ENCODE measurements at regions not wholly inside any gene's neighbourhood (a gene's known extent, or its start where the extent isn't known, plus 50 kb on each side); places are given as distances from the start of the nearest gene placed in this dataset.
"Not testable (repeated sequence)": the region's sequence is repeated elsewhere in the genome, so short reads cannot be mapped to it uniquely, and the experiment has no call there.

DNA sequence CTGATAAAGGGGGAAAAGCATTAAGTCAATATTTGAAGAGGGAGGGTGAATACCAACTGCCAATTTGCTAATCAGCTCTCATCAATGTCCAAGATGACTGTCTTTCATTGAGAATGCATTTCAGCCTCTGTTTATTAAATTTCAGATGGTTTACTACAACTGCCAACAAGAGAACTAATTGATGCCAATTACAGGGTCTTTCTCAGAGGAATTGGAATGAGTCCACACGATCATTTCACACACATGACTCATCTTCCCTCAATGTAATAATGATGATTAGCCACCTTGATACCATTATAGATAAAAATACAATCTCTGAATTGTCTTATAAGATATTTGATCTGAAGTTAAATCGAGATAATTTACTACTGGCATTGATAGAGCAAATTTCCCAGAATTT, 1274.4 kb downstream of the ROBO2 start:
- DNase-seq (ENCODE audit: low spot score): no peak

DNA sequence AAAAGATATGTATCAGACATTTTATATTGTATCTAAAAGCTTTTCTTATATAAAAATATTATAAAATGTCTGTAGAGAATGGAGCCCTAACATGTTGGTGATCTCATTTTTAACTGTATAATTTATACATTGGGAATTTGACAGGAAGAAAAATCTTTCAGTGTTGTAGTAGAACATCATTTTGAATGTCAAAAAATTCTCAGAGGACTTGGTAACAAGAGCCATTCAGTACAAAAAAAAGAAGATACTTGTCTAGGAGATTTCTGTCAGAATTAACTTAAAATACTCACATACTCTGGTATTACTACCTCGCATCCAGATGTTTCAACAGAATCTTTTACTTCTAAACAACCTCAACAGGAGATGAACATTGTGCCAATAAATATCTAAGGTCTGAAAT, 1277.9 kb downstream of the ROBO2 start:
- DNase-seq (ENCODE audit: low spot score): no peak

DNA sequence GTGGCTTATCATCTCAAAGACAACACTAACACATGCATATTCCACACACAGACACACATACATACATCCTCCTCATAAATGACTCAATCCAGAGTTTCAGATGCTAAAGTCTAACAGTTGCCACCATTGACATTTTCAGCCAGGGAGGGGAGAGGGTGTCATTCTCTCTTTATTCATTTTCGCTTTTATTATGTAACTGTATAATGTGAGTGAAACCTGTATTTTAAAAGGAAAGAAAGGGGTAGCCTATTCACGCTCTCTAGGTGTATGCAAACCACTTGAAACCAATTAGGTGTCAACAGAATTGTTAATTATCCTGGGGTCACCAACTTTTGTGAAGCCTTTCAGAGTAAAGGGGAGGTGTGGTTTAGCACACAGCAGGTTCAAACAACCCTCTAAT, 1282.9 kb downstream of the ROBO2 start:
- no peak for DNase-seq (ENCODE audit: low spot score)

DNA sequence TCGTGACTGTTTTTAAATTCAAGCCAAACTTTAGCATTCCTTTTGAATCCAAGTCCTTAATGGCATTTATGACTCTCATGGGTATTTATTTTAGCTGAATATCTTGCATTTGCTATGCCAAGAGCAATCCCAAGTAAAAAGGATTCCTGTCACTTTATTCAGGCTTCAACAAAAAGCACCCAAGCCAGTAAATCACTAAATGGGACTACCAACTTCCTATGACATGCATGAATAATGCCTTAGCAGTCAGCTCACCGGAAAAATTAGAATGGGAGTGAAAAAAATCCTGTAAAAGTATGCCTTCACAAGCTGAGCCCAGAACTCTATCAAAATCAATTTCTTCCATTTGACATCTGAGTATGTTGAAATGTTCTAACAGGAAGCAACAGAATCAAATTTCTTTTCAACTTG, 1297.9 kb downstream of the ROBO2 start:
- DNase-seq (ENCODE audit: low spot score): no peak

DNA sequence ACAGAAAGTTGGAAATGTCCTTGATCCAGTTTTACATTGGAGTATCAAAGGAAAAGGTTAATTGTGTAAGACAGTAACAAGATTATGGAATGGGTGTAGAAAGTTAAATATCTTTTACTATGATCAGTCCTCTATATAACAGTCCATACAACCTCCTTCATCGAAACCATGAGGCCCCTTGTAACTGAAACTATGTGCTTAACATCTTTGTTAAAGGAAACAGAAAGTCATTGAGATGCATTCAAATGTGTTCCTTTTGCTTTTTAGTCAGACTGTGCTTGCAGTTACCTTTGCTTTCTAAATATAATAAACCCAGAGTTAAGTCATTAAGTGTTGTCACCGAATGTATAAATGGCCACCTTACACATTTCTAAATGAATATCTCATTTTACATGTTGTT, 1298.5 kb downstream of the ROBO2 start:
- no peak for DNase-seq (ENCODE audit: low spot score)

DNA sequence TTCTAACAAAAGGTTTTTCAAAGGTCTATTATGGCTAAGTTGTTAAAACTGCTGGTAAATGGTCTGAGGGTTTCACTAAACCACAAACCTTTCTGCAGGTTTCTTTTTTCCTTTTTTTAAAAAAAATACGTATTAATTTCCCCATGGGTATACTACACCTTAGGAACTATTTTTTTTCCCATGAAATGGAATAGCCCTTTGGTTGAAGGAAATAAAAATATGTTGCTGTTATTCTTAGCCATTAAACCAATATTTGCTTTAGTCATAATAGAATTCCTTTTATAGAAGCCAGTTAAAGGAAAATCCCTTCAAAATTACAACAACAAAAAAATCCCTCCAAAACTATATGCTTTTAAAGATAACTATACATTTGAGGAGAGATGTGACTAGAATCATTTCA, 1303.3 kb downstream of the ROBO2 start:
- DNase-seq (ENCODE audit: low spot score): no peak

DNA sequence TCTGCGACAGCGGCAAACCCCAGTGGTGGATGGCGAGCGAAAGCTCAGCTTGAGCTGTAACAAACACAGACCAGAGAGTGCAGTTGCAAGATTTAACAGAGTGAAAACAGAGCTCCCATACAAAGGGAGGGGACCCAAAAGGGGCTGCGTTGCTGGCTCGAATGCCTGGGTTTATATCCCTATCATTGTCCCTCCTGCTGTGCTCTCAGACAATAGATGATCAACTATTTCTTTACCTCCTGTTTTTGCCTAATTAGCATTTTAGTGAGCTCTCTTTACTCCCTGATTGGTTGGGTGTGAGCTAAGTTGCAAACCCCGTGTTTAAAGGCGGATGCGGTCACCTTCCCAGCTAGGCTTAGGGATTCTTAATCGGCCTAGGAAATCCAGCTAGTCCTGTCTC, 1304.4 kb downstream of the ROBO2 start:
- not testable (repeated sequence) for DNase-seq (ENCODE audit: low spot score)

DNA sequence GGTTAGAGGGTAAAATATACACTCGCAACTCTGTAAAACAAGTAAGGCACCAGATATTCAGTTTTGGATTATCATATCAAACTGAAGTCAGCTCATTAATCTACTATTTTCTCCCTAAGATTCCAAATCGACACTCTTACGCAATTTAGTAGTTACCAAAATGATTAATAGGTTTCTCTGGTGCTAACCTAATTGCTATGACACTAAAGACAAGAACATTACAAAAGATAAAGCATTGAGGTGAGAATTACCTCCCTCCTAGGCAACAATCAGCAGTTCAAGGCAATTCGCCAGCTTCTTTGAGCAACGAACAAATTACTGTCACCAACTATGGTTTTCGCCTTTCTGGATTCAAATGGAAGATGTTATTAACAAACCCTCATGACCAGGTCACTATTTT, 1305.0 kb downstream of the ROBO2 start:
- DNase-seq (ENCODE audit: low spot score): no peak

DNA sequence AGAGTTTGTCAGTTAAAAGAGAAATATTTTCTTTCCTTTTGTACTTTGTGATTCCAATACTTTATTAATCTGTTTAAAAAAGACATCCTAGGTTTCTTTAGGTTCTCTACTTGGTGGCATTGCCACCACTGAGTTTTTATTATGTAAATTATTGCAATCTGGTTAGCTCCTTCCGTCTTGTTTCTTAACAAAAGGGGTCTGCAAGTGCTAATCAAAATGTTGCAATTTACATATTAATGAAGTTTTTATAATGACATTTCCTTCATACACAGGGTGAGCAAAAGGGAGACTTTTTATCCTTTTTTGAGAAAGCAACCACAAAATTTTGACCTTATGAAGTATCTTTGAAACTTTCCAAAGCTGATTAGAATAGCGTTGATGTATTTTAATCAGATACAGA, 1307.3 kb downstream of the ROBO2 start:
- DNase-seq (ENCODE audit: low spot score): no peak

DNA sequence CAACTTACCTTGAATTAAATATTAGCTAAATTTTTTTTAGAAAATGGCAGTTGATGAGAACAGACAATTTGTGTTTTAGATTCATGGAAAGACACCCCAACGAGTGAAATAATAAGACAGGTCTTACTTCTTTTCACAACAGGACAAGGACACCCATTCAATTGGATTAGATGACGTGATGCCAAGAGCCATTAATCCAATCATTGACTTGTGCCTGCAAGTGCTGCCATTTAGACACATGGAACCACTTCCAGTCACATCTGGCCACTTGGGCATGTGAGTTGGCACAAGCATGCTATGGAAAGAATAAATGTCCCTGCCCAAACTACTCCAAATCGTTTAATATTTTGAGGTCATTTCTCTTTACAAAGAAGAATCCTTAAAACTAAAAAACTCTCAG, 1308.8 kb downstream of the ROBO2 start:
- DNase-seq (ENCODE audit: low spot score): no peak

DNA sequence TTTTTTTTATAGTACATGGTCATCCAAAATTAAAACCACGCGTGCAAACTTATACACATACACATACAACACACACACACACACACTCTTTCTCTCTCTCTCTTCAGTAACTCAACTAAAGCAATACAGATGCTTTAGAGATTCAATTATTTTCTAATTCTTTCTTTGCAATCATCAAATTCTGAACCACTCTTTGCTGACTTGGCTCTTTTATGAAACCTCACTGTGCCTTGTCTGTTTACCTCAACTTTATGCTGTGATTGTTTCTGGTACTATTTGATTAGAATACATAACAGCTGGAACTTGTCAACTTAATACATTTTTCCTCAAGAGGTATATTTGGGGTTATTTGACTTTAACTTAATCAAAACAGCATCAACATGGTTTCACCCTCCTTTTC, 1309.7 kb downstream of the ROBO2 start:
- DNase-seq (ENCODE audit: low spot score): no peak

DNA sequence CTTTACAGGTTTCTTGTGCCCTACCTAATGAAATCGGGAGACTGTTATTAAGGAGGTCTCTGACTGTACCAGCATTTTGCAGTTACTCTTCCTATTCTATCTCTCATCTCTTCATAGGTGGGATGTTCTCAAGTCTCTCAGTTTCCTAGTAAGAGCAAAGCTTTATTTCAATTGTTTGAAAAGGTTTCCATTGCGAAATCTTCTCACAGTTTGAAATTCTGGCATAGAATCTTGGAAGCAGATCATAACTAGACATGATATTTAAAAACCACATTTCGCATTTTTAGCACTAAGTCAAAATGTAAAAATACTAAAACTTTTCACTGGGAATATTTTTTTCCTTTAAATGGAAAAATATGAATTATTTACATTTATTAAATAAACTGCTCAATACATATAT, 1311.4 kb downstream of the ROBO2 start:
- DNase-seq (ENCODE audit: low spot score): no peak

DNA sequence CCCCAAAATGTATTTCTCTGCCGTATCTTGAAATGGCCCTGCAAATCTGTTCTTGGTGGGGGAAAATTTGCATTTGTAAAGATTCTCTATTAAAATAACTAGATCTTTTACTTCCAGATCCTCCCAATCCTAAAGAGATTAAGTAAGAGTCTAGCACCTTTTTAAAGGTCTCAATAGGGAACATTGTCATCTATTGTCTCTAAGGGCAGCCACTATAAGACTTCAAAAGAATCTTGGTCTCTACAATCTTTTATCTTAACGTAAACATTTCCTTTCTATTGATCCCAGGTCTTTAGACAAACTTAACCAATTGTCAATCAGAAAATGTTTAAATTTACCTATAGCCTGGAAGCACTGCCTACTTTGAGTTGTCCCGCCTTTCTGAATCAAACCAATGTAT, 1313.3 kb downstream of the ROBO2 start:
- DNase-seq (ENCODE audit: low spot score): no peak

DNA sequence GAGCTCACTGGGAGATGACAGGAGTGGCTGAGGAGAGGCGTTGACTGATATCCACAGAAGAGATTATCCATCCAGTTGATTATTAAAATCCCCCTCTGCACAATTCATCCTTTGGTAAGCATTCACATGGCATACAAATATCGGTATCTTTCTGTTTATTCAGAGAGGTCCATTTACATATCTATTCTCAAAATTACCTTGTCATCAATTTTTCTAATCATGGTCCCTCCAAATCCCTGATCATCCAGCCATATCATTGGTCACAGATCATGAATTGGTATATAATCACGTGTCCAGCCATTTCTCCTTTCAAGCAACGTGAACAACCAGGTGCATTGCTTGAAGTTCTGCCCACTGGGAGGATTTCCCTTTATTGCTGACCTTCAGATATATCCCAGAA, 1321.0 kb downstream of the ROBO2 start:
- DNase-seq (ENCODE audit: low spot score): no peak

DNA sequence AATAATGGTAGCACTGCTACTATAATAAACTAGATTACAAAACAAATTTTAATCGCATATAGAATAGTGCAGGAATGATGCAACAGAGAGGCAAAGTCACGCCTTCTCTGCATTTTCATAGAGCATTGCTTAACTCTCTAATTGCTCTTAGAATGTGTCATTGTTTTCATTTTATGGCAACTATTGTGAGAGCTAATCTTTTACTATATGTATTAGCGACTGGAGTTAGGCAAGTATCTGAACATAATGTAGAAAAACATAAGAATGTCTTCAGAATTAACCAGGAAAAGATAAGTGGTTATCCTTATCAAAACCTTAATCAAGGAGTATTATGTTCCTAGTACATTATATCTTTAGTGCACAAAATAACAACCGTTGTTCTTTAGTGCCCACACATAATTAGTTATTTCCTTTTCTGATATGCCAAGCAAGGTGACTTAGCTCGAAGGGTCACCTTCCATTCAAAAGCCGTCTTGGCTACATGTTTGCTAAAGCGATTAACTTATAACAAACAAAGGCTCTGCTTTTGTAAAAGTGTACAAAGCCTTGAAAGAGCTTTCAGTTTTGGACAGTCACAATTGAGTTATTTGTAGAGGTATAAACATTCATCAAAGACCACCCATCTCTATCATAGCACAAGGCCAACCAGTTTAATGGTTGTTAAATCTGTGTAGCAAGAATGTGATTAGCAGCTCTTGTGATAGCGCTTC, 1328.9 kb downstream of the ROBO2 start:
- no peak for DNase-seq (ENCODE audit: low spot score)

DNA sequence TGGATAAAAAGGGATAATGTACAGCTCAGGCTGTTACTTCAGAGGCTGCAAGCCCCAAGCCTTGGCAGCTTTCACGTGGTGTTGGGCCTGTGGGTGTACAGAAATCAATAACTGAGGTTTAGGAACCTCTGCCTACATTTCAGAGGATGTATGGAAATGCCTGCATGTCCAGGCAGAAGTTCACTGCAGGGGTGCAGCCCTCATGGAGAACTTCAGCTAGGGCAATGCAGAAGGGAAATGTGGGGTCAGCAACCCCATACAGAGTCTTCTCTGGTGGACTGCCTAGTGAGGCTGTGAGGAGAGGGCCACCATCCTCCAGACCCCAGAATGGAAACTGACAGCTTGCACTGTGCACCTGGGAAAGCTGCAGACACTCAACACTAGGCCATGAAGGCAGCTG, 1350.3 kb downstream of the ROBO2 start:
- no peak for DNase-seq (ENCODE audit: low spot score)

DNA sequence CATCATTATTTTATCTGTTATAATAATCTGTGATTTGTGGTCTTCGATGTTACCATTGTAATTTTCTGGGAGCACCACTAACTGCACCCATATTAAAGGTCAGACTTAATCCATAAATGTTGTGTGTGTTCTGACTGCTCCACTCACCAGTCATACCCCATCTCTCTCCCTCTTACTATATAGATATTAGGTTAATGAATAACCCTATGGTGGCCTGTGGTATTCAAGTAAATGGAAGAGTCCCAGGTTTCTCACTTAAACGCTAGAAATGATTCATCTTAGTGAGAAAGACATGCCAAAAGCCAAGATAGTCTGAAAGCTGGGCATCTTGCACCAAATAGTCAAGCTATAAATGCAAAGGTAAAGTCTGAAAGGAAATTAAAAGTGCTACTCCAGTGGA, 1358.5 kb downstream of the ROBO2 start:
- no peak for DNase-seq (ENCODE audit: low spot score)

DNA sequence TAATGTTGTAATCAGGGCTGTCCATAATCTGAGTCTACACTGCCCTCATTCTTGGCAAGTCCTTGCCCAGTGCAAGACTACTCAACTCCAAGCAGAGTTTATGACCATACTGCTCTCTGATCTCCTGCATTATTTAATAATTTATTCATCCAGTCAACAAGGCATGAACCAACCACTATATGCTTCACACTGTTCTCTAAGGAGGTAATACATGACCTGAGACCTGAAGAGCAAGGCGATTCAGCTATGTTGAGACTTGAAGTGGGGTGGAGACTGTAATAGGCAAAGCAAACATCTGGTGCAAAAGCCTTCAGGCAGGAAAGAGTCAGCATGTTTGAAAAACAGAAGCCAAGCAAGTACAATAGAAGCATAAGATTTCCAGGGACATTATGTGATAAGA, 1362.8 kb downstream of the ROBO2 start:
- no peak for DNase-seq (ENCODE audit: low spot score)

DNA sequence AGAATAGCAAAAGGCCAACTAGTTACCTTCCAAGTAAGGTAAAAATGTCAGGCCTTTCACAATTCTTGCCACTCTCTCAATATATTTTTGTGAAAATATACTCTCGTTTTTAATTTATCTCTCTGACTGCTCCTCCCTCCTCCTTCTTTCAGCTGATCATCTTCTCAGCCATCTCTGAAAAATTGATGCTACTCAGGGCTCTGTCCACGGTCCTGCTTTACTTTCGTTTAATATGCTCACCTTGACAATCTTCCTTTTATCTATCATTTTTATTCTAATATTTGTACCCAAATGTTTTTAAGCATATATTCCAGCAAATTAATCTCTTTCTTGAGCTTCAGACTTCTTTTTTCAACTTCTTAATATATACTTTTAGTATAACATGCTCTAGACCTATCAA, 1362.1 kb downstream of the ROBO1 start:
- DNase-seq (ENCODE audit: low spot score): no peak

DNA sequence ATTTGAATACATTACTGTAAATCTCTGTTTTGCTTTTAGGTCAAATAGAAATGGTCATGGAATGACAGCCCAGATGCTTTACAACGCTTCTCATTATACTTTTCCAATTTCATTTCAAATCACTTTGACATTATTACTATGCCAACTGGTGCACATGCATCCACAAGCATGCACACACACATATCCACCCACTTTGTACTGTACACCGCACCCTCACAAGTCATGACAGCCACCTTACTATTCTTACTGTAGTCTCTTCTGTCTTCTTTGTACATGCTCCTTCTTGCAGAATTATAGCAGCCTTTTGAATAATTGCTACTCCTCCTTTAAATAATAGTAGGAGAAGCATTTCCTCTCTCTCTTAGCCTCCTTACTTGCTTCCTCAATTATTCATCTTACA, 1361.4 kb downstream of the ROBO1 start:
- no peak for DNase-seq (ENCODE audit: low spot score)

DNA sequence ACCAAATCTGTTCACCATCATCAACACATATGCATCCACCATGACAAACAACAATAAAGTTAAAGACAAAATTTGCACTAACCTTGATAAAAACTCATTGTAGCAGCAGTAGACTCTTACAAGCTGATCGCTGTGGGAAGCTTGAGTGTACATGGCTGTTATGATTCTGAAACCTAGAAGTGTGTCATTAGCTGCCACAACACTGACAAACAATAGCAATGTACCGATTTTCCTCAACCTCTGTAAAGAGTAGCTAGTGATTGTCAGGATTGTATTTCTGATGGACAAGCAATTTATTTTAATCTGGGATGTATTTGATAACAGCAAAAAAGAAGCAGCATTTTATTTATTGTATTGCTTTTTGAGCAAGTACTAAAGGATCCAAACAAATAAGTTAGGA, 1357.7 kb downstream of the ROBO1 start:
- DNase-seq (ENCODE audit: low spot score): no peak

DNA sequence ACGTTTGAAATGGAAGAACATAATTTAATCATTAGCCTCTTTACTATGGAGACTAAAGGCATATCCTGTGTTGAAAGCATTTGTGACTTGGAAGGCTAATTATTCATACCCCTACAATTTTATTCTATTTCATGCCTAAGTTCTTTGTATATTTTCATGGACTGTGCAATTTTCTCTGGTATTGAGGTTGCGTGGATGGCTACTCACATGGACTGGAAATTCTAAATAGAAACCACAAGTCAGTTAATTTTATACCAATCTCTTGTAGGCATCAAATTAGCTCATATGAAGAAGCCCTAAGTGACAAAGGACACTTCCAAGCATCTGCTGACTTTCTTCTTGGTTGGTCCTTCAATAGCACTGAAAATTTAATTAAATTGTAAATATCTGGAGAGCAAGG, 1353.5 kb downstream of the ROBO1 start:
- DNase-seq (ENCODE audit: low spot score): no peak

DNA sequence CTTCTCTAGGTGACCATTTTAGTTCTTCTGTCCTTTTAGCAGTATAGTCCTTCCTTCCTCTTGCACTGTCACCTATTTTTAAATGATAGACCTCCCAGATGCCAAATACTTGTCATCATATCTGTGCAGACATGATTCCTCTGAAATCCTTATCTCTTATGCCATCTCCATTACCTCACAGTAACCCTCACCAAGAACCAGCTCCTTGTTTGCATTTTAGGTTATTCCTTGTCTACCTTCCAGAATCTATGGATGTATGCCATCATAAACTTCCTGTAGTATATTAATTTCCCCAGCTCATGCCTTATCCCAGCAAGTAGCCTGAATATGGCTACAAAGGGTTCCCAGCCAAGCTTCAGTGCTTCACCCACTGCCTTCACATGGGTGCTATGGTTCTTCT, 1347.2 kb downstream of the ROBO1 start:
- DNase-seq (ENCODE audit: low spot score): no peak

DNA sequence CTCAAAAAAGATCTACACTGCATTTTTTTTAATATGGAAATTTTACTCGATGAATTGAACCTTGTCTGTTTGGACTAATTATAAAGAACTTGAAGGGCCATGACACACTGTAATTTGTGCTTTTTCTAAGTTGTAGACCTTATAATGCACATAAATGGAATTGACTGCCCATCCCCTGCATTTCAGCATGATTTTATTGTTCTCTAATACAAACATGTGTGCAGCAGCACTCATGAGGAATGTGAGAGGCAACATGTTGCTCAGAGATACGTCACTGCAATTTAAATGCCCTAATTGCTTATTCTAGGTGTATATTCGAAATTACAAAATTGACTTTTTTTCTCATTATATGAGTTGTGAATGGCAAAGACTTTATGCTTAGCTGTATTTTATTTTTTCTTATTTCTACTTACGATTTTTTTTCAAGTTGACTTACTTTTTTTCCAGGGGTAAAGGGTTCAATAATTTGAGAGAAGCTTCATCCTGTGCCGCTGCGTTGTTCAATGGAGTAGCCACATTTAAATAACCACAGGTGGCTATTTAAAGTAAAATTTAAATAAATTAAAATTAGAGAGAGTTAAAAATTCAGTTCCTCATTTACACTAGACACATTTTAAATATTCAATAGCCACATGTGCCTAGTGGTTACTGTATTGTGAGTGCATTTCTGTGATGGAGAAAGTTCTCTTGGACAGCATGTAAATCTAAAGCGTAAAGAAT, 1346.4 kb downstream of the ROBO1 start:
- DNase-seq (ENCODE audit: low spot score): no peak

Data from D341Med (cell line).